Heart left ventricle (tissue), 13 donors: ENCODE measurements at regions not wholly inside any gene's neighbourhood (a gene's known extent, or its start where the extent isn't known, plus 50 kb on each side); places are given as distances from the start of the nearest gene placed in this dataset.

Experiments
- POLR2A ChIP-seq, 2 donors: fragments of 450-650 bp; IDR thresholded peaks; one replicate each; pipeline ENCODE4 v1.6.1; 2017; ENCODE audit warnings: antibody characterized with exemption in 2 of 2, mild to moderate bottlenecking in 2 of 2, moderate library complexity in 2 of 2
- TF ChIP-seq, protein P1 (sequence below), 12 donors: fragments of 200-600 bp; sonication (generic) in 4 of 12; IDR thresholded peaks; one replicate each; pipeline versions ENCODE4 v1.5.0 to v1.8.0; 2018 to 2022; ENCODE audit warnings: antibody characterized with exemption in 12 of 12, mild to moderate bottlenecking in 5 of 12
- donor health status: ischemic (EF 13 %, LVEDD 7.1; RV severe dilation, severe dysfunction).
- donor health status: DM: no; HTN: yes; CAD: no.
- donor health status: DM: no; HTN: no; CAD: no.
- donor health status: ischemic (EF 25% LVEDD 6.9; RV normal size, moderate dysfunction).
- donor health status: ischemic (EF 25% LVEDD 5.7; RV mildly dilated, moderate dysfunction).
- donor health status: ischemic (EF 35%, LVEDD 5.7; RV mildly dilated, moderate dysfunction).
- donor health status: nonischemic (EF 11% LVEDD 7.7; RV severe dilation, severe dysfunction).
- donor health status: DM: yes; HTN: yes; CAD: no.
- donor health status: PGD.
- donor health status: ischemic (EF 29% LVEDD 5.4; RV normal size, mild dysfunction).
- donor health status: nonischemic (EF 23%, LVEDD 6.1; RV moderate dilation, normal function).

DNA sequence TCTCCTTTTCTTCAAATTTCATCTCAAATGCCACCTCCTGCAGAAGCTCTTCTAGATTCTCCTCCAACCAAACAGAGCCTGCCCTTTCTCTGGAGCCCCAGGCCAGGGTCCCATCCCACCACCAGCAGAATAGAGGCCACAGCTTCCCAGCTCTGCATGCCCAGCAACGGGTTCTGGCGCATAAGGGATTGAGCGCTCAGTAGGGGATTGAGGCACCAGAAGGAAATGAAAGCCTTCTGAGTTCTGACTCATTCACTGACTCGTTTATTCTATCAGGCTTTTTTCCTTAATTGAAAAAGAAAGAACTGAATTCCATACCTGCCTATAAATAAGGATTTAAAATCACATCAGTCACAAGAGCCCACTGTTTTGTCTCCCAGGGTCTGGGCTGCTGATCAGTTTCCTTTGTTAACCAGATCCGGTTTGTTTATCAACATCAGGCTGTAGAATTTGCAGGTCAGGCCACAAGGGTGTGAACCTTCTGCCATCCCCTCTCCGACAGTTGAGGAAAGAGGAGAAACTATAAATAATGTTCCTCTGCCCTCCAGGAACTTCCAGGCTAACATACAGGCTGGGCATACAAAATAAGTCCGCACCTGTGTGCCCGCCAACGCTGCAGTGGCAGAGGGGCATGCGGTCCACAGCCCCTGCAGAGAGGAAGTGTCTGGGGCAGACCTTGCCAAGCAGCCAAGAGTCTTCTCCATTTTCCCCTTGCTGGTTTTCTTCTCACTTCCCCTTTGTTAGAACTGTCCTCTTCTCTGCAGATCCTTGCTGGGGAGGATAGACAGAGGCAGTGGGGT lies 63.5 kb upstream of the PRDM11 start:
- TF ChIP-seq POLR2A (IDR thresholded peaks at IDR 0.05), result no peak
- TF ChIP-seq, protein P1, sequence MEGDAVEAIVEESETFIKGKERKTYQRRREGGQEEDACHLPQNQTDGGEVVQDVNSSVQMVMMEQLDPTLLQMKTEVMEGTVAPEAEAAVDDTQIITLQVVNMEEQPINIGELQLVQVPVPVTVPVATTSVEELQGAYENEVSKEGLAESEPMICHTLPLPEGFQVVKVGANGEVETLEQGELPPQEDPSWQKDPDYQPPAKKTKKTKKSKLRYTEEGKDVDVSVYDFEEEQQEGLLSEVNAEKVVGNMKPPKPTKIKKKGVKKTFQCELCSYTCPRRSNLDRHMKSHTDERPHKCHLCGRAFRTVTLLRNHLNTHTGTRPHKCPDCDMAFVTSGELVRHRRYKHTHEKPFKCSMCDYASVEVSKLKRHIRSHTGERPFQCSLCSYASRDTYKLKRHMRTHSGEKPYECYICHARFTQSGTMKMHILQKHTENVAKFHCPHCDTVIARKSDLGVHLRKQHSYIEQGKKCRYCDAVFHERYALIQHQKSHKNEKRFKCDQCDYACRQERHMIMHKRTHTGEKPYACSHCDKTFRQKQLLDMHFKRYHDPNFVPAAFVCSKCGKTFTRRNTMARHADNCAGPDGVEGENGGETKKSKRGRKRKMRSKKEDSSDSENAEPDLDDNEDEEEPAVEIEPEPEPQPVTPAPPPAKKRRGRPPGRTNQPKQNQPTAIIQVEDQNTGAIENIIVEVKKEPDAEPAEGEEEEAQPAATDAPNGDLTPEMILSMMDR (IDR thresholded peaks at IDR 0.05), result no peak
